Stimulated activated CD8-positive, alpha-beta memory T cell treated with anti-CD3 and anti-CD28 coated beads, Interleukin-7, amount 100 ng/mL, for 48 hours (primary cell): ENCODE measurements at regions not wholly inside any gene's neighbourhood (a gene's known extent, or its start where the extent isn't known, plus 50 kb on each side); places are given as distances from the start of the nearest gene placed in this dataset.
"Not testable (repeated sequence)": the region's sequence is repeated elsewhere in the genome, so short reads cannot be mapped to it uniquely, and the experiment has no call there.

Experiments
- DNase-seq, 2 donors: peaks; one replicate each; pipeline ENCODE4 v3.0.0-alpha.2; 2020; ENCODE audit warnings: low read depth in 1 of 2; ENCODE audit errors: extremely low read depth in 1 of 2

- DNase-seq = no peak
Measured at GRCh38 chr4:77220828-77221613, 64.0 kb downstream of the CCNG2 start.

- no peak for DNase-seq
Measured at GRCh38 chr4:77225022-77225421, 68.0 kb downstream of the CCNG2 start.

- no peak for DNase-seq
Measured at GRCh38 chr4:77226939-77227705, 70.1 kb downstream of the CCNG2 start.

- no peak for DNase-seq
Measured at GRCh38 chr4:77229433-77229832, 72.4 kb downstream of the CCNG2 start.

GRCh38 chr4:77232653-77233052 lies 75.6 kb downstream of the CCNG2 start:
- no peak for DNase-seq

- no peak for DNase-seq
Measured at GRCh38 chr4:77235289-77235854, 78.4 kb downstream of the CCNG2 start.

GRCh38 chr4:77236806-77237205 lies 79.8 kb downstream of the CCNG2 start:
- DNase-seq = no peak

GRCh38 chr4:77240469-77241066 lies 83.6 kb downstream of the CCNG2 start:
- DNase-seq = peak; percentile 19 to 44

- no peak for DNase-seq
Measured at GRCh38 chr4:77248805-77249204, 91.8 kb downstream of the CCNG2 start.

- no peak for DNase-seq
Measured at GRCh38 chr4:77251751-77252150, 94.7 kb downstream of the CCNG2 start.

GRCh38 chr4:77263247-77263646 lies 106.2 kb downstream of the CCNG2 start:
- DNase-seq = no peak

GRCh38 chr4:77263976-77264375 lies 107.0 kb downstream of the CCNG2 start:
- DNase-seq = not testable (repeated sequence)

GRCh38 chr4:77264826-77265225 lies 107.8 kb downstream of the CCNG2 start:
- no peak for DNase-seq

GRCh38 chr4:77268108-77268507 lies 111.1 kb downstream of the CCNG2 start:
- no peak for DNase-seq

- no peak for DNase-seq
Measured at GRCh38 chr4:77269505-77269904, 112.5 kb downstream of the CCNG2 start.

GRCh38 chr4:77273412-77273811 lies 116.4 kb downstream of the CCNG2 start:
- no peak for DNase-seq

GRCh38 chr4:77279114-77279513 lies 122.1 kb downstream of the CCNG2 start:
- not testable (repeated sequence) for DNase-seq

GRCh38 chr4:77282305-77282704 lies 125.3 kb downstream of the CCNG2 start:
- DNase-seq = no peak

GRCh38 chr4:77284036-77284435 lies 127.0 kb downstream of the CCNG2 start:
- no peak for DNase-seq

GRCh38 chr4:77286906-77287305 lies 129.9 kb downstream of the CCNG2 start:
- DNase-seq = no peak

- DNase-seq = no peak
Measured at GRCh38 chr4:77293426-77293825, 136.4 kb downstream of the CCNG2 start.
